ENCODE measurements at regions not wholly inside any gene's neighbourhood (a gene's known extent, or its start where the extent isn't known, plus 50 kb on each side); places are given as distances from the start of the nearest gene placed in this dataset.

GRCh38 chr16:76182041-76182635 lies 95.1 kb upstream of the CNTNAP4 start:
- no peaks in the 10 kb centered on the region for H3K4me1 ChIP-seq (ENCODE audit: control insufficient read depth, extremely low read depth, insufficient read depth, low read length)
- H3K9me1 ChIP-seq (replicated peaks; ENCODE audit: control insufficient read depth, extremely low read depth, insufficient read depth, low read length), result no peaks in the 10 kb centered on the region
- CTCF ChIA-PET, result no interaction called here
- DNase-seq (ENCODE audit: low read depth, low spot score) (no peak), FAIRE-seq (no peak)
- dilution Hi-C loops (cut with MboI; ENCODE audit: extremely low pct_ligation_motif_present, low sequenced_read_pairs), result no loop called here
- no peaks in the 10 kb centered on the region for H3K79me2 ChIP-seq (ENCODE audit: control insufficient read depth, insufficient read depth, low read length)
- no peak overlapping the region for H3K27ac ChIP-seq (ENCODE audit: insufficient read depth, low read depth, low read length)
- no peak overlapping the region for H3K4me3 ChIP-seq (replicated peaks in 1 of 3; ENCODE audit: insufficient read depth in 1 of 3, low read depth in 1 of 3, low read length in 3 of 3)
- no peak for TF ChIP-seq CTCF (IDR thresholded peaks at IDR 0.05; ENCODE audit: extremely low read depth in 1 of 2, insufficient read depth in 1 of 2, low read depth in 1 of 2, low read length in 2 of 2)
- no peak for TF ChIP-seq MAX (IDR thresholded peaks at IDR 0.05; ENCODE audit: insufficient read depth, insufficient read length)
- no peak for TF ChIP-seq MYC (IDR thresholded peaks at IDR 0.05; ENCODE audit: low read depth, low read length)
- no peak for TF ChIP-seq EZH2 (IDR thresholded peaks at IDR 0.05; ENCODE audit: borderline replicate concordance, low read depth, low read length, severe bottlenecking)
- no peak for TF ChIP-seq POLR2AphosphoS5 (IDR thresholded peaks at IDR 0.05; ENCODE audit: insufficient read depth, low read depth, low read length)
- TF ChIP-seq FOS (IDR thresholded peaks at IDR 0.05; ENCODE audit: borderline replicate concordance, insufficient read depth, low read length), result no peak
- TF ChIP-seq GATA2 (IDR thresholded peaks at IDR 0.05; ENCODE audit: insufficient read depth, insufficient read length, low read depth, low read length), result no peak
- TF ChIP-seq JUN (IDR thresholded peaks at IDR 0.05; ENCODE audit: borderline replicate concordance, insufficient read depth, insufficient read length, low read depth), result no peak
- TF ChIP-seq POLR2A (IDR thresholded peaks at IDR 0.05; ENCODE audit: low read depth, low read length), result no peak
- no peak overlapping the region for H3K4me2 ChIP-seq (ENCODE audit: insufficient read depth, low read length)
- no peaks in the 10 kb centered on the region for H4K20me1 ChIP-seq (replicated peaks; ENCODE audit: control insufficient read depth, extremely low read depth, insufficient read depth, low read length)
- intact Hi-C loops (cut with micrococcal nuclease), result no loop called here
- peaks cover 5% of the 10 kb centered on the region for H3K9me3 ChIP-seq (replicated peaks; ENCODE audit: control insufficient read depth, insufficient read depth, low read length)
- no peak overlapping the region for H3K9ac ChIP-seq (replicated peaks; ENCODE audit: extremely low read depth, insufficient read depth, low read length)
- BruUV-seq (replicated peaks), result no TSS peak
- no peaks in the 10 kb centered on the region for H3K36me3 ChIP-seq (ENCODE audit: control insufficient read depth in 2 of 2, extremely low read depth in 1 of 2, insufficient read depth in 2 of 2, low read length in 2 of 2)
- H3K27me3 ChIP-seq (ENCODE audit: control insufficient read depth in 2 of 2, insufficient read depth in 2 of 2, low read length in 2 of 2), result no peaks in the 10 kb centered on the region
- POLR2A ChIA-PET, result no interaction called here
- H2AFZ ChIP-seq (ENCODE audit: low read depth, low read length), result no peak overlapping the region

All from endothelial cell of umbilical vein (primary cell).